WI38 (cell line): ENCODE measurements at regions not wholly inside any gene's neighbourhood (a gene's known extent, or its start where the extent isn't known, plus 50 kb on each side); places are given as distances from the start of the nearest gene placed in this dataset.

Experiments
- H3K4me3 ChIP-seq: 2 replicates; pipeline ENCODE4 v1.5.1; 2011; ENCODE audit warnings: low read depth, mild to moderate bottlenecking, control low read depth, low read length
- TF ChIP-seq, protein P1 (sequence below): IDR thresholded peaks from 2 replicates; pipeline ENCODE4 v1.5.1; 2012; ENCODE audit warnings: low read depth, mild to moderate bottlenecking, control low read depth, low read length

DNA sequence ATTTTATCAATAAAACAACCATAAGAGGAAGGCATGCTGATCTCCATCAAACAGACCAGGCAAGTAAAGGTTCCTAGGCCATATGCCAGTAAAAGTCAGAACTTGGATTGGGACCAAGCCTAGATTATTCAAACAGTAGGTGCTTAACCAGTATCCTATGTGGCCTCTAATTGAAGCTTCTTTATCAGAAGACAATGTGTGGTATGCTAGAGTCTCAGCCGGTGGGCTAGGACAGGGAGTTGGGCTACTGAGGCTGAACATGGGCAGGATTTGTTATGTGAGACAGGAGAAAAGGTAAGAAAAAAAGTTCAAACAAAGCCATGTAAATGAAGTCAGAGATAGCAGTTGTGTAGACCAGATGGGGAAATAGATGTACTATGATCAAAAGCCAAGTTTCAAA, 413.7 kb upstream of the GHITM start:
- H3K4me3 ChIP-seq: no peak overlapping the region
- TF ChIP-seq, protein P1, sequence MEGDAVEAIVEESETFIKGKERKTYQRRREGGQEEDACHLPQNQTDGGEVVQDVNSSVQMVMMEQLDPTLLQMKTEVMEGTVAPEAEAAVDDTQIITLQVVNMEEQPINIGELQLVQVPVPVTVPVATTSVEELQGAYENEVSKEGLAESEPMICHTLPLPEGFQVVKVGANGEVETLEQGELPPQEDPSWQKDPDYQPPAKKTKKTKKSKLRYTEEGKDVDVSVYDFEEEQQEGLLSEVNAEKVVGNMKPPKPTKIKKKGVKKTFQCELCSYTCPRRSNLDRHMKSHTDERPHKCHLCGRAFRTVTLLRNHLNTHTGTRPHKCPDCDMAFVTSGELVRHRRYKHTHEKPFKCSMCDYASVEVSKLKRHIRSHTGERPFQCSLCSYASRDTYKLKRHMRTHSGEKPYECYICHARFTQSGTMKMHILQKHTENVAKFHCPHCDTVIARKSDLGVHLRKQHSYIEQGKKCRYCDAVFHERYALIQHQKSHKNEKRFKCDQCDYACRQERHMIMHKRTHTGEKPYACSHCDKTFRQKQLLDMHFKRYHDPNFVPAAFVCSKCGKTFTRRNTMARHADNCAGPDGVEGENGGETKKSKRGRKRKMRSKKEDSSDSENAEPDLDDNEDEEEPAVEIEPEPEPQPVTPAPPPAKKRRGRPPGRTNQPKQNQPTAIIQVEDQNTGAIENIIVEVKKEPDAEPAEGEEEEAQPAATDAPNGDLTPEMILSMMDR: no peak

DNA sequence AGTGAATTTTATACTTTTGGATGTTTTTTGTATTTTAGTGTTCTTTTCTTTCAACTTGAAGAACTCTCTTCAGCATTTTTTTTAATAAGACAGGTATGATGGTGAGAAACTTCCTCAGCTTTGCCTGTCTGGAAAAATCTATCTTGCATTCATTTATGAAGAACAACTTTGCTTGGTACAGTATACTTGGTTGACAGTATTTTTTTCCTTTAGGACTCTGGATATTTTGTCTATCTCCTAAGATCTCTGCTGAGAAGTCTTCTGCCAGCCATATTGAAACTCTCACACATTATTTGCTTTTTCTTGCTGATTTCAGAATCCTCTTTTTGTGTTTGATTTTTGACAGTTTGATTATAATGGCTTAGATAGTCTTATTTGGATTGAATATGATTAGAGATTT, 405.0 kb upstream of the GHITM start:
- no peak overlapping the region for H3K4me3 ChIP-seq
- TF ChIP-seq, protein P1: no peak

- H3K4me3 ChIP-seq: no peak overlapping the region
- TF ChIP-seq, protein P1: no peak
These were observed 403.3 kb upstream of the GHITM start for GRCh38 chr10:83736008-83736407.

DNA sequence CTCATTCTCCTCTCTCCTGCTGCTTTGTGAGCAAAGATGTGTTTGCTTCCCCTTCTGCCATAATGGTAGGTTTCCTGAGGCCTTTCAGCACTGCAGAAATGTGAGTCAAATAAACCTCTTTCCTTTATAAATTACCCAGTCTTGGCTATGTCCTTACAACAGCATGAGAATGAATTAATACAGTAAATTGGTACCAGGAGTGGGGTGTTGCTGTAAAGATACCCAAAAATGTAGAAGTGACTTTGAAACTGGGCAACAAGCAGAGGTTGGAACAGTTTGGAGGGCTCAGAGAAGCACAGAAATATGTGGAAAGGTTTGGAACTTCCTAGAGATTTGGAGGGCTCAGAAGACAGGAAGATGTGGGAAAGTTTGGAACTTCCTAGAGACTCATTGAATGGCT, 388.7 kb upstream of the GHITM start:
- TF ChIP-seq, protein P1: no peak
- H3K4me3 ChIP-seq: no peak overlapping the region

GRCh38 chr10:83753490-83753889, 385.8 kb upstream of the GHITM start:
- TF ChIP-seq, protein P1: no peak
- H3K4me3 ChIP-seq: no peak overlapping the region

GRCh38 chr10:83754857-83755256, 384.5 kb upstream of the GHITM start:
- TF ChIP-seq, protein P1: no peak
- no peak overlapping the region for H3K4me3 ChIP-seq

GRCh38 chr10:83760142-83760541, 379.2 kb upstream of the GHITM start:
- TF ChIP-seq, protein P1: no peak
- H3K4me3 ChIP-seq: no peak overlapping the region
